ENCODE measurements at regions not wholly inside any gene's neighbourhood (a gene's known extent, or its start where the extent isn't known, plus 50 kb on each side); places are given as distances from the start of the nearest gene placed in this dataset.

DNA sequence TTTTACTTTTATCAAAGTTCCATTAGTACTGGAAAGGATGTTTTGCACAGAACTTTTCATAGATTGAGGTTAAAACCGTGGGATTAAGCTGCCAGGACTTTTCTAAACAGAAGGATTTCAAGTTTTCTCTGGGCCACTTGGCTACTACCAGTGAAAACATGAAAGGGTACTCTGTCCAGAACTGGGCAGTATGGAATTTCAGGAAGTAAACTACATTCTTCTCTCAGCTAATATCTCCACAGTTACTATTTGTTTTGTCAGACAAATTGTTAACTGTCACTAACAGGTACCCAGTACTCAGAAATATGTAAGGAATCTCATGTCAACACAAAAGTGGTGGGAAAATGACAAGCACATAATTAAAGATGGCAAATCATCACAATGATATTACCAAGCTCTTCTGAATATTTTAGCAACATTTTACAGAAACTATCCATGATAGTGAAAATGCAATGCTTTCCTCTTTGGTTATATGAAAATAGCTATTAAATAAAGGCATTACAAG is 454.4 kb downstream of the C4orf33 start:
- peak; percentile 6 for DNase-seq (ENCODE audit: low read depth)
- H3K4me3 ChIP-seq (ENCODE audit: low read depth, low read length): no peak overlapping the region
- TF ChIP-seq, protein P1, sequence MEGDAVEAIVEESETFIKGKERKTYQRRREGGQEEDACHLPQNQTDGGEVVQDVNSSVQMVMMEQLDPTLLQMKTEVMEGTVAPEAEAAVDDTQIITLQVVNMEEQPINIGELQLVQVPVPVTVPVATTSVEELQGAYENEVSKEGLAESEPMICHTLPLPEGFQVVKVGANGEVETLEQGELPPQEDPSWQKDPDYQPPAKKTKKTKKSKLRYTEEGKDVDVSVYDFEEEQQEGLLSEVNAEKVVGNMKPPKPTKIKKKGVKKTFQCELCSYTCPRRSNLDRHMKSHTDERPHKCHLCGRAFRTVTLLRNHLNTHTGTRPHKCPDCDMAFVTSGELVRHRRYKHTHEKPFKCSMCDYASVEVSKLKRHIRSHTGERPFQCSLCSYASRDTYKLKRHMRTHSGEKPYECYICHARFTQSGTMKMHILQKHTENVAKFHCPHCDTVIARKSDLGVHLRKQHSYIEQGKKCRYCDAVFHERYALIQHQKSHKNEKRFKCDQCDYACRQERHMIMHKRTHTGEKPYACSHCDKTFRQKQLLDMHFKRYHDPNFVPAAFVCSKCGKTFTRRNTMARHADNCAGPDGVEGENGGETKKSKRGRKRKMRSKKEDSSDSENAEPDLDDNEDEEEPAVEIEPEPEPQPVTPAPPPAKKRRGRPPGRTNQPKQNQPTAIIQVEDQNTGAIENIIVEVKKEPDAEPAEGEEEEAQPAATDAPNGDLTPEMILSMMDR (conservative IDR thresholded peaks at IDR 0.05; ENCODE audit: low read depth, low read length): no peak

GRCh38 chr4:129561280-129561679 is 465.3 kb downstream of the C4orf33 start:
- H3K4me3 ChIP-seq (ENCODE audit: low read depth, low read length): no peak overlapping the region
- no peak for DNase-seq (ENCODE audit: low read depth)
- TF ChIP-seq, protein P1 (conservative IDR thresholded peaks at IDR 0.05; ENCODE audit: low read depth, low read length): no peak

DNA sequence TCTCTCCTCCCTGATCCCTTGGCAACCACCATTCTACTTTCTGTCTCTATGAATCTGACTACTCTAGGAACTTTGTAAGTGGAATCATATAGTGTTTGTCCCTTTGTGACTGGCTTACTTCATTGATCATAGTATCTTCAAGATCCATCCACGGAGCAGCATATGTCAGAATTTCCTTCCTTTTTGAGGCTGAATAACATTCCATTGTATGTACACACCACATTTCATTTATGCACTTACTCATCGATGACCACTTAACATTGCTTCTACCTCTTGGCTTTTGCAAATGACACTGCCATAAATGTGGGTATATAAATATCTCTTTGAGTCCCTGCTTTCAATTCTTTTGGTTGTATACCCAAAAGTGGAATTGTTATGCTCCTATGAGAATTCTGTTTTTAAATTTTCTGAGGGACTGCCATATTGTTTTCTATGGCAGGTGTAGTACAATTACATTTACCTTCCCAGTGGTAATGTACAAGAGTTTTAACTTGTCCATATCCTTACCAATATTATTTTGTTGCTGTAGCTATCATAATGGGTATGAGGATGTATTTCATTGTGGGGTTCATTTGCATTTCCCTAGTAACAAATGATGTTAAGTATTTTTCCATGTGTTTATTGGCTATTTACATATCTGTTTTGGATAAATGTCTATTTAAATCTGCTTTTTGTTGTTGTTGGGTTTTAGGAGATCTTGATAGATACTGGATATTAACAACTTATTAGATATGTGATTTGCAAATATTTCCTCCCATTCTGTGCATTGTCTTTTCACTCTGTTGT is 466.1 kb downstream of the C4orf33 start:
- TF ChIP-seq, protein P1 (conservative IDR thresholded peaks at IDR 0.05; ENCODE audit: low read depth, low read length): no peak
- H3K4me3 ChIP-seq (ENCODE audit: low read depth, low read length): no peak overlapping the region
- peak; percentile 13 for DNase-seq (ENCODE audit: low read depth)

DNA sequence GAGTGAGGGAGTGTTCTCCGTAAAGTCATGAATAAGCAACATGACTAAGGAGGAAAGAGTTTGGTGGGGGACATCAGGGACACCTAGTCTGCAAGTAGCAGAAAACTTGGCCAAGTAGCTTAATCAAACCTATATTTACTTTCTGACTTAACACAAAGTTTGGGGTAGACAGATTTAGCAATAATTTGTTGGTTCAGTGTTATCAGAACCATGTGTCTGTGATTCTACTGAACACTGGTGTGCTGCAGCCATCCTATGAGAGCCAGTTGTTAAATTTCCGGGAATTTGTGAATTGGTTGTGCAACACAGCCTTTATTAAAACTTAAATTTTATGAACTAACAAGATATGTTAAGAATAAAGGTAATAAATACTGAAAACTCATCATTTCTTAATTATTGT is 469.3 kb downstream of the C4orf33 start:
- no peak for DNase-seq (ENCODE audit: low read depth)

DNA sequence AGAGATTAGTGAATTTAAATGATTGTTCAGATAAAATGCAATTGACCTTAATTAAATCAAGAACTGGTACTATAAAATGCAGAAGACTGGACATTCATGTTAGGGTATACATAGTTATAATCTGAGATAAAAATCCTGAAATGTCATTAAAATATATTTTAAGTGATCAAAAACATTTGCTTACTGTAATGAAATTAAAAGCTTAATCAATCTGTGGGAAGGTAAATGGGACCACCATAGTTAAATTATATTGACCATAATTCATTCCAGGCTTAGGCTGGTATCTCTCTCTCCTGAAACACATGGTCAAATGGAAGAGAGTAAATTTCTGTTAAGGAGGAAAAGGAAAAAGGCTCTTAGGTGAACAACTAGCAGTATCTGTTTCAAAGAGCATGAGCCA is 474.4 kb downstream of the C4orf33 start:
- DNase-seq (ENCODE audit: low read depth): no peak
- no peak overlapping the region for H3K4me3 ChIP-seq (ENCODE audit: low read depth, low read length)

More for the DNA sequence above, 469.3 kb downstream of the C4orf33 start:
- H3K4me3 ChIP-seq (ENCODE audit: low read depth, low read length): no peak overlapping the region
- TF ChIP-seq, protein P1 (conservative IDR thresholded peaks at IDR 0.05; ENCODE audit: low read depth, low read length): no peak

DNA sequence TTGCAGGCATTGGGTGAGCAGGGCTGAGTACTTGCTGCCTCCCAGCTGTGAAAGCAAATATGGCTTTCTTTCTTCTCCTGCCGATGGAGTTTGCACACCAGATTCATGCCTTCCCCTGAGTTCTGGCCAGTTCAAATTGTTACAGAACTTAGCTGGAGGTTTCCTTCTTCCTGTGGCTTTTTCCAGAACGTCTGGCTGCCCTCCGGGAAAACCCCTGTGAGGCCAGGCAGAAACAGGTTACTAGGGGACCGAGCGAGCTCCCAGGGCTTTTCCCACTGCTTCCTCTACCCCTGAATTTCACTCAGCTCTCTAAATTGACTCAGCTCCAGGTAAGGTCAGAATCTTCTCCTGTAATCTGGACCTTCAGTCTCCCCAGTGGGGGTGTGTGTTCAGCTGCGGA is 482.4 kb downstream of the C4orf33 start:
- no peak overlapping the region for H3K4me3 ChIP-seq (ENCODE audit: low read depth, low read length)
- no peak for DNase-seq (ENCODE audit: low read depth)

More for the DNA sequence above, 474.4 kb downstream of the C4orf33 start:
- TF ChIP-seq, protein P1 (conservative IDR thresholded peaks at IDR 0.05; ENCODE audit: low read depth, low read length): no peak

More for the DNA sequence above, 482.4 kb downstream of the C4orf33 start:
- TF ChIP-seq, protein P1 (conservative IDR thresholded peaks at IDR 0.05; ENCODE audit: low read depth, low read length): no peak

All from choroid plexus epithelial cell (primary cell).